Liver (tissue), 3 donors: ENCODE measurements at regions not wholly inside any gene's neighbourhood (a gene's known extent, or its start where the extent isn't known, plus 50 kb on each side); places are given as distances from the start of the nearest gene placed in this dataset.

Experiments used
- CTCF ChIP-seq: fragments of 150-350 bp; IDR thresholded peaks from 2 replicates; pipeline ENCODE4 v1.5.1; 2017; ENCODE audit warnings: improper control_type of control experiment, low read depth, low read length; ENCODE audit not compliant: missing input control
- REST ChIP-seq: IDR thresholded peaks from 2 replicates; pipeline ENCODE4 v1.6.1; 2016; ENCODE audit warnings: antibody characterized with exemption, mild to moderate bottlenecking
- SP1 ChIP-seq: IDR thresholded peaks from 2 replicates; pipeline ENCODE4 v1.6.1; 2018; ENCODE audit warnings: antibody characterized with exemption, mild to moderate bottlenecking
- donor health status: healthy.
- donor health status: healthy.

GRCh38 chr18:44599412-44599811 lies 81.3 kb upstream of the SETBP1 start:
- TF ChIP-seq CTCF (no peak), SP1 (no peak), REST (no peak)
